Left lobe of liver (tissue), 2 donors: ENCODE measurements at regions not wholly inside any gene's neighbourhood (a gene's known extent, or its start where the extent isn't known, plus 50 kb on each side); places are given as distances from the start of the nearest gene placed in this dataset.
"Not testable (repeated sequence)": the region's sequence is repeated elsewhere in the genome, so short reads cannot be mapped to it uniquely, and the experiment has no call there.

Experiments
- ATAC-seq: fragments of 200-7000 bp; cut with Tn5 transposase; one replicate; pipeline ENCODE4 v1.9.1; 2020; ENCODE audit warnings: mild to moderate bottlenecking, moderate library complexity
- DNase-seq: peaks from one replicate; pipeline ENCODE4 v3.0.0-alpha.2; 2020; ENCODE audit warnings: low spot score
- donor health status: DM: no; HTN: no; CAD: no; lungs with moderate emphysema.
- donor health status: DM: no; HTN: yes; CAD: no.

DNA sequence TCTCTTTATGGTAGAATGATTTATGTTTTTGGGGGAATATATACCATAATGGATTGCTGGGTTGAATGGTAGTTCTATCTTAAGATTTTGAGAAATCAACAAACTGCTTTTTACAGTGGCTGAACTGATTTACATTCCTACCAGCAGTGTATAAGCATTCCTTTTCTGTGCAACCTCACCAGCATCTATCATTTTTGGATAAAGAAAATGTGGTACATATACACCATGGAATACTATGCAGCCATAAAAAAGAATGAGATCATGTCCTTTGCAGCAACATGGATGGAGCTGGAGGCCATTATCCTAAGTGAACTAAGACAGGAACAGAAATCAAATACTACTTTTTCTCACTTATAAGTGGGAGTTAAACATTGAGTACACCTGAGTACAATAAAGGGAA, 746.4 kb downstream of the MAT2B start:
- ATAC-seq, DNase-seq: not testable (repeated sequence)

GRCh38 chr5:164253764-164254163, 748.3 kb downstream of the MAT2B start:
- no peak for ATAC-seq
- DNase-seq: no peak

GRCh38 chr5:164255598-164256213, 750.3 kb downstream of the MAT2B start:
- DNase-seq (no peak), ATAC-seq (no peak)

DNA sequence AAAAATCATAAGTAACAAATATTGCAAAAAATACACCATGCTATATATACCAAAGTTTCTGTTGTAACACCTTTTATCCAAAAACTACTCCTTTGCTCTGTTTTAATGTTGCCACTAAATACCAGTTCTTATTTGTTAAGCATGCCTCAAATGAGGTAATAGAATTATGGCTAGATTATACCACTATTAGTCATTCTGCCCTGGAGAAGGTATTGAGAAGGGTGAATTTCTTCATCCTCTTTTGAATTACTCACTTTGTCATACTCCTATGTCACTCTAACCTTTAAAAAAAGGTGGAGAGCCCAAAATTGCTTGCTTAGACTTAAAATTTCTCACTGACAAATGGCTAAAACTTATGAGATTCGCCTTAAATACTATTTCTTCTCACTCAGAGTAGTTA, 750.9 kb downstream of the MAT2B start:
- ATAC-seq (no peak), DNase-seq (no peak)

DNA sequence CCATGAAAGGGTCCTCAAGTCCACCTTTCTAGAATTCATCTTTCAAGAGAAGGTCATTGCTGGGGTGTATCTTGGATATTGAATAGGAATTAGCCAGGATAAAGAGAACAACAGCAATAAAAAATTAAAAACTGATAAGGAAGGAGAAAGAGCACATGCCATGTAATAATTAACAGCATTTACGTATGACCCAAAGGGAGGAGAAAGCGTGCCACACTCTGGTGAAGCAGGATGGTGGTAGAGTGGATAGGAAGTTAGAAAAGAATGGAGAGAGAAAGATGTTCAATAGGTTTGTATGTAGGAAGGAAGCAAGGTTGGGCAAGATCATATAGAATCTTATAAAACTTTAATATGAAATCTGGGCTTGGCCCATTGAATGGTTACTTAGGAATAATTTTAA, 751.5 kb downstream of the MAT2B start:
- no peak for DNase-seq

DNA sequence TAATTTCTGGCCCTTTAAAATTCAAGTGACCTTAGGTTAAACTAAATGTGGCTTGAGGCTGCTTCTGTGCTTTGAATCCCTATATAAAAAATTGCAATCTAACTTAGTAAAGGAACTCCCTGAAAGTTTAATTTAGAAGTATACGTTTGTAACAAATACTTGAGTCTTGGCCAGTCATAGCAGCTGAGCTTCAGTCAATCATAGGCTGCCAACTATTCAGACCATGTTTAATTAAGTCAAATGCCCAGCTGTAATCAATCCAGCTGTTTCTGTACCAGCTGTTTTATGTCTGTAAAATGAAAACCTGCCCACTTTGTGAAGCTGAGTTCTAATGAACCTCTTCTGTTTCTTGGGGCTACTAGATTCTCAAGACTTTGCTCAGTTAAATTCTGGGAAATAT, 760.1 kb downstream of the MAT2B start:
- DNase-seq: no peak

More for the DNA sequence above, 751.5 kb downstream of the MAT2B start:
- no peak for ATAC-seq

DNA sequence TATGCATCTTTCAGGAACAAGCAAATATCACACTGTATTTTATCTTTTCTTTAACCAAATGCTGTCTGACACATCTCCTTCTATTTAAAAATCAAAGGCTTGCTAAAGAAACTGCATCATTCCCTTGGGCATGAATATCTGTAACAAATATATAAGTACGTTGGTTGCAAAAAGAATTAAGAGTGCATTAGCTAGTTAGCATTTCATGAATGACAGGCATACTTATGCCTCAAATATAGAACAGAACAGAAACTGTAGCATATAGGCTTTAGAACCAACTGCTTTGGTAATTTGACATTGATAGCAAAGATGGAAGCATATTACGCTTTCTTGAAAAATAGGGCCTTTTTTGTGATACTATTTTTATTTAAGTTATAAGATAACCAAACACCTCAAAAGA, 761.2 kb downstream of the MAT2B start:
- ATAC-seq (no peak), DNase-seq (no peak)

More for the DNA sequence above, 760.1 kb downstream of the MAT2B start:
- ATAC-seq: no peak

GRCh38 chr5:164277720-164278119, 772.3 kb downstream of the MAT2B start:
- DNase-seq: no peak
- ATAC-seq: no peak

GRCh38 chr5:164289526-164289925, 784.1 kb downstream of the MAT2B start:
- ATAC-seq: no peak
- no peak for DNase-seq

DNA sequence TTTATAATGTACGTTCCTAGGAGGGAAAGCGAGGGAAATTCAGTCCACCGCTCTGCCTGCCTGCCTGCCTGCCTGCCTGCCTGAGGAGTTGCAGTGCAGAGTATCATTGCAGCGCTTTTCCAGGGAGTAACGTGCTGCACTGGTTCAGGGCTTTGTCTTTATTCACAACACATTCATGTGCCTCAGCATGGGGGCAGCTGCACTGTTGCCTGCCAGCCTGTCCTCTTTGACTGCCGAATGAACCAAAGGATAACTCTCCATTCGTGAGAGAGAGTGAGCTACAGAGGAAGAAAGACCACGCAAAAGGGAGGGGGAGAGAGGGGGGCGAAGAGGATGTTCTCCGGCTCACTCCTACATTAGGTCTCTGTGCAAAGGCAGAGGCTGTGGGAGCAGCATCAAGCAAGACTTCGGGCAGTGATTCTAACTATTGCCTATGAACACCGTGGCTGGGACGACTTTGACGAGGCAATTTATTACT, 791.2 kb downstream of the MAT2B start:
- ATAC-seq (no peak), DNase-seq (no peak)

DNA sequence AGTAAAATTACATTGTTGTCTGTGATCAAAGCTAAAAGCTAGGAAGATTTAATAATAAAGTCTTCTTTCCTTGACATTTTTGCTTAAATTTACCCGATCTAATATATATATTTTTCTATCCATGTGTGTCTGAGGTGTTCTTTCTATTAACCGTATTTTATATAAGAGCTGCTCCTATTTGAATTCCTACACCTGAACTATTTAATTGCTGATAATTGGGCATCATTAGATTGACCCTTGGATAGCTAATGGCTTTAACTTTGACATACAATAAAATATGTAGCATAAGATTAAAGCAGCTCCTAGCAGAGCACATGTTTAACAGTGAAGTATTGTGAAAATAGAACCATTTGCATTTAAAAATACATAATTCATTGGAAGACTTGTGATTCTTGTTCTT, 792.7 kb downstream of the MAT2B start:
- DNase-seq (no peak), ATAC-seq (no peak)

DNA sequence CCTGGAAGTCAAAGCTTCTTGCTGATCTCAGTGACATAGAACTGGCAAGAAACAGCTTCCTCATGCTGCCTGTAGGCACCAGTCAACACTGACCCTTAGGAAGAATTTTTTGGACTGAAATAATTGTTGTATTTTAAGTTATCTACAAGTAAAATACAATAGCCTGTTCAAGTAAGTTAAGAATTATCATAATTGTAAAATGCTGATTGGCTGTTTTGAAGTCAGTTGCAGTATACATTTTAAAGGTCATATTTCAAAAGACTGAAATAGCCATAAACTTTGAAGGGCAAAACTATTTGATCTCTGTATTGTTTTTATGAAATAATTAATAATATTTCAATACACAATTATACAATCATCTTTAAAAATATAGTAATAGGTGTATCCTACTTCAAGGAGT, 794.9 kb downstream of the MAT2B start:
- no peak for ATAC-seq
- DNase-seq: no peak

- ATAC-seq: no peak
- no peak for DNase-seq
Observed at GRCh38 chr5:164301136-164301535, 795.7 kb downstream of the MAT2B start.

- ATAC-seq (no peak), DNase-seq (no peak)
Observed at GRCh38 chr5:164301708-164302107, 796.3 kb downstream of the MAT2B start.

DNA sequence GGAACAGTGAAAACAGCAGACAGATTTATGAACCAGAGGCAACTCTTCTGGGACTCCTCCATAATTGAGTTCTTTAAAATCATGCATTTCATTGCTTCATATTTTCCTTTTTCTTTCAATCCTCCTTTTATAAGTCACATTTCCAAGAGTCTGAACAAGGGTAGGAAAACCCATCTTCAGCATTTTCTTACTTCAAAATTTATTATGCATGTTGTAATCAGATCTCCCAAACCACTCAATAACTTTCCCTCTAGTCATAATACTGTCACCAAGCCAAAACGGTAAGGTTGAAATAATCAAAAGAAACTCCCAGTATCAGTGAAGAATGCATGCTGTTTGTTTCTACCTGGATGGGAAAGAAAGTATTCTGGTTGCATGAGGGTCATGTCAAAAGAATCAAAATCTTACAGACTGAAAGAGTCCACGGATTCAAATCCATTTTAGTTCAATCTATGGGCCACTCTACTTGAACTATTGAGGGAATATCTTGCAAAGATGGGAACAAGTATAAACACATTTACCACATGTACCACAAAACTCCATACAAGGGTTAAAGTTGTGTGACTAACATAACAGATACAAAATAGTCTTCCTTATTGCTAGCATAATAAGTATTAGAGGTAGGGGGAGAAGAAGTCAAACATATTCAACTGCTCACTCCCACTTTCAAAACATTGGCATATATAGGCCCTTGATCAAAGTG, 797.3 kb downstream of the MAT2B start:
- ATAC-seq (no peak), DNase-seq (no peak)

GRCh38 chr5:164303646-164304215, 798.3 kb downstream of the MAT2B start:
- DNase-seq: no peak
- no peak for ATAC-seq

GRCh38 chr5:164306662-164307061, 801.2 kb downstream of the MAT2B start:
- ATAC-seq (no peak), DNase-seq (no peak)

DNA sequence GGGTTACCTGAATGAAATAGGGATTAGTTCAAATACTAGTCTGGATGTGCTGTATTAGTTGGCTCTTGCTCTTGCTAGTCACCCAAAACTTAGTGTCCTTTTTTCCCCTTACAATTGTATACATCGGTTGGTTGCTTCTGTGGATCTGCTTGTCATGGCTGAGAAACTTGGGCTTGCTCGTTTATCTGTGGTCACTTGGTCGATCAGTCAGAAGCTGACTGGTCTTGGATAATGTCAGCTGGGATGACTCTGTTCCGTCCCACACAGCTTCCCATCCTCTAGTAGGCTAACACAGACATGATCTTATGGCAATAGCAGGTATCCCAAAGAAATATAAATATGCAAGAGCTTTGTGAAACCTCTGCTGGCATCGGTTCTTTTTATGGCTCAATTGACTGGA, 807.4 kb downstream of the MAT2B start:
- ATAC-seq (no peak), DNase-seq (no peak)

DNA sequence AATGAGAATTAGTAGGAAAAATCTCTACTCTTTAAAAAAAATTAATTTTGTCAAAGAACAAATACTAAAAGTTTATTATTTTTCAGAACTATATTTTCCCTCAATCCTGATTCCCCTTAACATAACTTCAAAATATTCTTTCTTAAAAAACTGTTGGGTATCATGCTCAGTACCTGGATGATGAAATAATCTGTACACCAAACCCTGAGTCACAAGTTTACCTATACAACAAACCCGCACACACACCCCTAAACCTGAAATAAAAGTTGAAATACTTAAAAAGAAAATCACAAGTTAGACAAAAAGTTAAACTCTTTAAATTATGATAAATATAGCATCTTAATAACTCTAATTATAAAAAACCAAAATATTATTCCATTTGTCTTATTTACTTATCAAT, 812.3 kb downstream of the MAT2B start:
- DNase-seq: no peak
- no peak for ATAC-seq

- no peak for ATAC-seq
- DNase-seq: no peak
Observed at GRCh38 chr5:164319161-164319560, 813.7 kb downstream of the MAT2B start.

GRCh38 chr5:164324239-164324638, 818.8 kb downstream of the MAT2B start:
- DNase-seq (no peak), ATAC-seq (no peak)

- ATAC-seq: no peak
Observed at GRCh38 chr5:164326219-164326618, 820.8 kb downstream of the MAT2B start.

More at GRCh38 chr5:164326219-164326618, 820.8 kb downstream of the MAT2B start:
- DNase-seq: no peak
